Activated CD8-positive, alpha-beta memory T cell treated with anti-CD3 and anti-CD28 coated beads, Interleukin-2, amount 10 ng/mL, durations not matched to agents 7 days and 5 days (primary cell): ENCODE measurements at regions not wholly inside any gene's neighbourhood (a gene's known extent, or its start where the extent isn't known, plus 50 kb on each side); places are given as distances from the start of the nearest gene placed in this dataset.
A peak's percentile ranks its signal among the peaks of the same experiment; 100 is the strongest.

Experiments used
- ATAC-seq: fragments of 150-1000 bp; cut with Tn5 transposase; one replicate; pipeline ENCODE4 v1.10.0; 2021; ENCODE audit warnings: moderate library complexity
- CTCF ChIA-PET: fragments of 350-600 bp; sonication (Branson Sonifier 250); formaldehyde crosslinking; loops from one replicate; lab custom pipeline; 2021; ENCODE audit warnings: antibody characterized with exemption; lab: Charles Lee
- DNase-seq: peaks from one replicate; pipeline ENCODE4 v3.0.0-alpha.2; 2020
- H3K27ac Mint-ChIP-seq: one replicate; pipeline ENCODE4 v1.8.0; 2021; ENCODE audit warnings: mild to moderate bottlenecking, mixed read lengths
- H3K27me3 Mint-ChIP-seq: one replicate; pipeline ENCODE4 v1.8.0; 2021; ENCODE audit warnings: mixed read lengths
- H3K36me3 Mint-ChIP-seq: one replicate; pipeline ENCODE4 v1.8.0; 2021; ENCODE audit warnings: mild to moderate bottlenecking, mixed read lengths
- H3K4me1 Mint-ChIP-seq: one replicate; pipeline ENCODE4 v1.8.0; 2021; ENCODE audit warnings: mixed read lengths
- H3K4me3 Mint-ChIP-seq: one replicate; pipeline ENCODE4 v1.8.0; 2021; ENCODE audit warnings: mild to moderate bottlenecking, moderate library complexity, mixed read lengths
- H3K9me3 Mint-ChIP-seq: one replicate; pipeline ENCODE4 v1.8.0; 2022; ENCODE audit warnings: low read depth, mixed read lengths

- CTCF ChIA-PET, result interaction anchor here (1.4 to 1.6 kb wide), 3 partner anchors 18 to 91 kb away, joined by 3 to 6 read pairs (median 3); no protein-coding TSS in a partner anchor
- H3K27me3 Mint-ChIP-seq, result no peaks in the 10 kb centered on the region
- H3K4me1 Mint-ChIP-seq, result peaks cover 34% of the 10 kb centered on the region
Measured at GRCh38 chr13:74039154-74039553, 95.0 kb downstream of the KLF12 start.

GRCh38 chr13:74037762-74038161 lies 96.4 kb downstream of the KLF12 start:
- peaks cover 32% of the 10 kb centered on the region for H3K4me1 Mint-ChIP-seq

More at GRCh38 chr13:74039154-74039553, 95.0 kb downstream of the KLF12 start:
- H3K4me3 Mint-ChIP-seq, result no peak overlapping the region
- H3K36me3 Mint-ChIP-seq, result peaks cover 3% of the 10 kb centered on the region
- H3K9me3 Mint-ChIP-seq, result no peaks in the 10 kb centered on the region
- no peak overlapping the region for H3K27ac Mint-ChIP-seq
- DNase-seq (no peak), ATAC-seq (no peak)

GRCh38 chr13:74036373-74036772 lies 97.8 kb downstream of the KLF12 start:
- H3K9me3 Mint-ChIP-seq, result no peaks in the 10 kb centered on the region
- no peak overlapping the region for H3K27ac Mint-ChIP-seq
- CTCF ChIA-PET, result interaction anchor here (0.6 kb wide), 1 partner anchor 18 kb away, joined by 3 read pairs; no protein-coding TSS in a partner anchor
- H3K4me1 Mint-ChIP-seq, result peaks cover 32% of the 10 kb centered on the region
- ATAC-seq (no peak), DNase-seq (no peak)
- peaks cover 2% of the 10 kb centered on the region for H3K36me3 Mint-ChIP-seq
- H3K27me3 Mint-ChIP-seq, result no peaks in the 10 kb centered on the region
- no peak overlapping the region for H3K4me3 Mint-ChIP-seq

More at GRCh38 chr13:74037762-74038161, 96.4 kb downstream of the KLF12 start:
- peaks cover 2% of the 10 kb centered on the region for H3K36me3 Mint-ChIP-seq
- CTCF ChIA-PET, result interaction anchor here (1.6 kb wide), 1 partner anchor 36 kb away, joined by 3 read pairs; no protein-coding TSS in a partner anchor
- DNase-seq, result peak; percentile 67
- H3K27me3 Mint-ChIP-seq, result no peaks in the 10 kb centered on the region
- H3K27ac Mint-ChIP-seq, result peak overlapping the region; percentile 19
- H3K9me3 Mint-ChIP-seq, result no peaks in the 10 kb centered on the region
- no peak overlapping the region for H3K4me3 Mint-ChIP-seq
- ATAC-seq, result peak; percentile 82

GRCh38 chr13:74035896-74036295 lies 98.3 kb downstream of the KLF12 start:
- no peaks in the 10 kb centered on the region for H3K27me3 Mint-ChIP-seq
- DNase-seq, result no peak
- CTCF ChIA-PET, result no interaction called here
- peaks cover 2% of the 10 kb centered on the region for H3K36me3 Mint-ChIP-seq
- no peaks in the 10 kb centered on the region for H3K9me3 Mint-ChIP-seq
- H3K4me3 Mint-ChIP-seq, result no peak overlapping the region
- H3K27ac Mint-ChIP-seq, result no peak overlapping the region
- no peak for ATAC-seq
- peaks cover 30% of the 10 kb centered on the region for H3K4me1 Mint-ChIP-seq

GRCh38 chr13:74032325-74032724 lies 101.9 kb downstream of the KLF12 start:
- H3K27ac Mint-ChIP-seq, result no peak overlapping the region
- peaks cover 5% of the 10 kb centered on the region for H3K36me3 Mint-ChIP-seq
- no peaks in the 10 kb centered on the region for H3K27me3 Mint-ChIP-seq
- CTCF ChIA-PET, result interaction anchor here (1.0 kb wide), 1 partner anchor 254 kb away, joined by 3 read pairs; no protein-coding TSS in a partner anchor
- ATAC-seq, result no peak
- no peaks in the 10 kb centered on the region for H3K9me3 Mint-ChIP-seq
- no peak overlapping the region for H3K4me3 Mint-ChIP-seq
- DNase-seq, result no peak
- H3K4me1 Mint-ChIP-seq, result peaks cover 21% of the 10 kb centered on the region

- Mint-ChIP-seq H3K27me3 (no peaks in the 10 kb centered on the region), H3K36me3 (peaks cover 28% of the 10 kb centered on the region), H3K9me3 (peaks cover 12% of the 10 kb centered on the region), H3K4me3 (peak overlapping the region; percentile 69), H3K4me1 (peaks cover 31% of the 10 kb centered on the region), H3K27ac (peak overlapping the region; percentile 94)
- ATAC-seq (peak; percentile 28), DNase-seq (no peak)
- CTCF ChIA-PET, result interaction anchor here (1.0 to 1.9 kb wide), 4 partner anchors 25 to 259 kb away, joined by 3 to 5 read pairs (median 4); partner anchors contain the start of gene KLF12
Measured at GRCh38 chr13:74027161-74027779, 106.9 kb downstream of the KLF12 start.

GRCh38 chr13:74026753-74027152 lies 107.5 kb downstream of the KLF12 start:
- Mint-ChIP-seq H3K9me3 (peaks cover 15% of the 10 kb centered on the region), H3K4me1 (peaks cover 30% of the 10 kb centered on the region), H3K36me3 (peaks cover 33% of the 10 kb centered on the region), H3K27ac (peak overlapping the region; percentile 94), H3K27me3 (no peaks in the 10 kb centered on the region), H3K4me3 (peak overlapping the region; percentile 69)
- DNase-seq (peak; percentile 86), ATAC-seq (peak; percentile 99)
- CTCF ChIA-PET, result interaction anchor here (1.0 to 1.9 kb wide), 4 partner anchors 25 to 260 kb away, joined by 3 to 5 read pairs (median 4); partner anchors contain the start of gene KLF12

- peaks cover 30% of the 10 kb centered on the region for H3K4me1 Mint-ChIP-seq
- ATAC-seq (no peak), DNase-seq (no peak)
- H3K27me3 Mint-ChIP-seq, result no peaks in the 10 kb centered on the region
- peaks cover 43% of the 10 kb centered on the region for H3K36me3 Mint-ChIP-seq
- CTCF ChIA-PET, result no interaction called here
- no peak overlapping the region for H3K4me3 Mint-ChIP-seq
- peak overlapping the region; percentile 36 for H3K27ac Mint-ChIP-seq
- H3K9me3 Mint-ChIP-seq, result peaks cover 20% of the 10 kb centered on the region
Measured at GRCh38 chr13:74025369-74025768, 108.8 kb downstream of the KLF12 start.

- peaks cover 46% of the 10 kb centered on the region for H3K36me3 Mint-ChIP-seq
- no peak for DNase-seq
- no peaks in the 10 kb centered on the region for H3K27me3 Mint-ChIP-seq
- peaks cover 22% of the 10 kb centered on the region for H3K9me3 Mint-ChIP-seq
- CTCF ChIA-PET, result no interaction called here
- H3K4me3 Mint-ChIP-seq, result no peak overlapping the region
- ATAC-seq, result no peak
- H3K4me1 Mint-ChIP-seq, result peaks cover 30% of the 10 kb centered on the region
- no peak overlapping the region for H3K27ac Mint-ChIP-seq
Measured at GRCh38 chr13:74024856-74025255, 109.3 kb downstream of the KLF12 start.

GRCh38 chr13:74024314-74024713 lies 109.9 kb downstream of the KLF12 start:
- peaks cover 22% of the 10 kb centered on the region for H3K9me3 Mint-ChIP-seq
- H3K27ac Mint-ChIP-seq, result no peak overlapping the region
- no peak overlapping the region for H3K4me3 Mint-ChIP-seq
- peaks cover 30% of the 10 kb centered on the region for H3K4me1 Mint-ChIP-seq
- CTCF ChIA-PET, result no interaction called here
- ATAC-seq (no peak), DNase-seq (no peak)
- H3K27me3 Mint-ChIP-seq, result no peaks in the 10 kb centered on the region
- peaks cover 44% of the 10 kb centered on the region for H3K36me3 Mint-ChIP-seq

GRCh38 chr13:74023484-74023883 lies 110.7 kb downstream of the KLF12 start:
- H3K36me3 Mint-ChIP-seq, result peaks cover 44% of the 10 kb centered on the region
- ATAC-seq, result no peak
- H3K9me3 Mint-ChIP-seq, result peaks cover 22% of the 10 kb centered on the region
- H3K27ac Mint-ChIP-seq, result no peak overlapping the region
- no peak for DNase-seq
- H3K4me3 Mint-ChIP-seq, result no peak overlapping the region
- CTCF ChIA-PET, result no interaction called here
- H3K27me3 Mint-ChIP-seq, result no peaks in the 10 kb centered on the region
- peaks cover 30% of the 10 kb centered on the region for H3K4me1 Mint-ChIP-seq

GRCh38 chr13:74021505-74021904 lies 112.7 kb downstream of the KLF12 start:
- no peak overlapping the region for H3K4me3 Mint-ChIP-seq
- H3K4me1 Mint-ChIP-seq, result peaks cover 18% of the 10 kb centered on the region
- peaks cover 48% of the 10 kb centered on the region for H3K36me3 Mint-ChIP-seq
- H3K27me3 Mint-ChIP-seq, result no peaks in the 10 kb centered on the region
- ATAC-seq (no peak), DNase-seq (no peak)
- H3K27ac Mint-ChIP-seq, result no peak overlapping the region
- peaks cover 22% of the 10 kb centered on the region for H3K9me3 Mint-ChIP-seq
- CTCF ChIA-PET, result no interaction called here

GRCh38 chr13:74018062-74018431 lies 116.2 kb downstream of the KLF12 start:
- H3K4me3 Mint-ChIP-seq, result no peak overlapping the region
- peaks cover 16% of the 10 kb centered on the region for H3K9me3 Mint-ChIP-seq
- DNase-seq, result no peak
- H3K27ac Mint-ChIP-seq, result no peak overlapping the region
- H3K36me3 Mint-ChIP-seq, result peaks cover 31% of the 10 kb centered on the region
- CTCF ChIA-PET, result interaction anchor here (0.8 to 1.5 kb wide), 3 partner anchors 18 to 269 kb away, joined by 3 read pairs; no protein-coding TSS in a partner anchor
- ATAC-seq, result no peak
- no peaks in the 10 kb centered on the region for H3K27me3 Mint-ChIP-seq
- H3K4me1 Mint-ChIP-seq, result peaks cover 4% of the 10 kb centered on the region
